Left ventricle myocardium inferior (tissue), 1 donor: ENCODE measurements at regions not wholly inside any gene's neighbourhood (a gene's known extent, or its start where the extent isn't known, plus 50 kb on each side); places are given as distances from the start of the nearest gene placed in this dataset.

Experiments used
- DNase-seq: peaks from one replicate; pipeline ENCODE4 v3.0.0-alpha.2; 2020
- H3K27ac ChIP-seq: fragments of 200-600 bp; replicated peaks from 2 replicates; pipeline ENCODE4 v1.8.0; 2021
- H3K27me3 ChIP-seq: fragments of 200-600 bp; 2 replicates; pipeline ENCODE4 v1.8.0; 2021; ENCODE audit warnings: low read depth
- H3K36me3 ChIP-seq: fragments of 200-600 bp; 2 replicates; pipeline ENCODE4 v1.8.0; 2021
- H3K4me1 ChIP-seq: fragments of 200-600 bp; 2 replicates; pipeline ENCODE4 v1.8.0; 2021
- H3K4me3 ChIP-seq: fragments of 200-600 bp; 2 replicates; pipeline ENCODE4 v1.8.0; 2021; ENCODE audit warnings: mild to moderate bottlenecking, moderate library complexity
- H3K9me3 ChIP-seq: fragments of 200-600 bp; replicated peaks from 2 replicates; pipeline ENCODE4 v1.8.0; 2021
- intact Hi-C: fragments of 100-400 bp; cut with micrococcal nuclease; formaldehyde crosslinking; loops from one replicate; pipeline ENCODE4 v1.11.0; 2022
- TF ChIP-seq, protein P1 (sequence below): fragments of 200-600 bp; IDR thresholded peaks from 2 replicates; pipeline ENCODE4 v1.8.0; 2021; ENCODE audit warnings: antibody characterized with exemption, mild to moderate bottlenecking, borderline replicate concordance
- donor health status: DM: no; HTN: yes; CAD: no; lungs with severe emphysema.

DNA sequence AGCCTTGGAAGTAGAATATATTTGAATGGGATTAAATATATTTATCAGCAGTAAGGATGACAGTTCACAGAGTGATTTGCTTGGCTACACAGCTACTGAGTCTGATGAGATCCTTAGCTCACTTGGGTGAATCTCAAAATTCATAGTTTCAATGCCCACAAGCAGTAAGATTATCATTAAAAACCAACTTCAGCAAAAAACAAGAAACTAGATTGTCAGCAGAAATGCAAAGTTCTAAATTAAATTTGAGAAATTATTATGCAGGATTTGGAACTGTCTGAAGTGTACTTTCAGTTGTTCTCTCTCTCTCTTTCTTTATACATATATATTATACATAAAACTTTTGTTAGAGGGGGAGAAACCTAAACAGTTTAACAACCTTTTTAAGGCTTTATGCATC is 288.8 kb upstream of the SASH1 start:
- no peak for DNase-seq
- peaks cover 24% of the 10 kb centered on the region for H3K9me3 ChIP-seq
- TF ChIP-seq, protein P1, sequence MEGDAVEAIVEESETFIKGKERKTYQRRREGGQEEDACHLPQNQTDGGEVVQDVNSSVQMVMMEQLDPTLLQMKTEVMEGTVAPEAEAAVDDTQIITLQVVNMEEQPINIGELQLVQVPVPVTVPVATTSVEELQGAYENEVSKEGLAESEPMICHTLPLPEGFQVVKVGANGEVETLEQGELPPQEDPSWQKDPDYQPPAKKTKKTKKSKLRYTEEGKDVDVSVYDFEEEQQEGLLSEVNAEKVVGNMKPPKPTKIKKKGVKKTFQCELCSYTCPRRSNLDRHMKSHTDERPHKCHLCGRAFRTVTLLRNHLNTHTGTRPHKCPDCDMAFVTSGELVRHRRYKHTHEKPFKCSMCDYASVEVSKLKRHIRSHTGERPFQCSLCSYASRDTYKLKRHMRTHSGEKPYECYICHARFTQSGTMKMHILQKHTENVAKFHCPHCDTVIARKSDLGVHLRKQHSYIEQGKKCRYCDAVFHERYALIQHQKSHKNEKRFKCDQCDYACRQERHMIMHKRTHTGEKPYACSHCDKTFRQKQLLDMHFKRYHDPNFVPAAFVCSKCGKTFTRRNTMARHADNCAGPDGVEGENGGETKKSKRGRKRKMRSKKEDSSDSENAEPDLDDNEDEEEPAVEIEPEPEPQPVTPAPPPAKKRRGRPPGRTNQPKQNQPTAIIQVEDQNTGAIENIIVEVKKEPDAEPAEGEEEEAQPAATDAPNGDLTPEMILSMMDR: no peak
- H3K27ac ChIP-seq: no peak overlapping the region
- H3K36me3 ChIP-seq: no peaks in the 10 kb centered on the region
- H3K4me1 ChIP-seq: no peaks in the 10 kb centered on the region
- no peak overlapping the region for H3K4me3 ChIP-seq
- H3K27me3 ChIP-seq: no peaks in the 10 kb centered on the region
- intact Hi-C loops: no loop called here

DNA sequence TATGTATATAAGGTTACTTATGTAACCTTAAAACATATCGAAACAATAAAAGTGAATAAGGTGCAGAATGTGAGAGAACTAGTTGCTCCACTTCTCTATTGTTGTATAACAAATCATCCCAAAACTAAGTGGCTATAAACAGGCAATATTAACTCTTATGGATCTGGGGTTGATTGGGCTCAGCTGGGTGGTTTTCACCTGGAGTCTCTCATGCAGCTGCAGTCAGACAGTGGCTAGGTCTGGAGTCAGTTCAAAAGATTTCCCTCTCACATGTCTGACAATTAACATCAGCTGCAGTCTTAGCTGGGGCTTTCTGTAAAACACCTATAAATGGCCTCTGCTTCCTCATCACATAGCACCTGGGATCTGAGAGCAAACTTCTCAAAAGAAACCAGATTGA is 288.4 kb upstream of the SASH1 start:
- intact Hi-C loops: no loop called here
- no peaks in the 10 kb centered on the region for H3K4me1 ChIP-seq
- H3K27ac ChIP-seq: no peak overlapping the region
- no peaks in the 10 kb centered on the region for H3K27me3 ChIP-seq
- H3K4me3 ChIP-seq: no peak overlapping the region
- DNase-seq: no peak
- H3K9me3 ChIP-seq: peaks cover 28% of the 10 kb centered on the region
- TF ChIP-seq, protein P1: no peak
- no peaks in the 10 kb centered on the region for H3K36me3 ChIP-seq

- Histone ChIP-seq H3K36me3 (no peaks in the 10 kb centered on the region), H3K27ac (no peak overlapping the region), H3K27me3 (no peaks in the 10 kb centered on the region), H3K4me3 (no peak overlapping the region), H3K9me3 (peaks cover 40% of the 10 kb centered on the region), H3K4me1 (no peaks in the 10 kb centered on the region)
- intact Hi-C loops: no loop called here
- TF ChIP-seq, protein P1: no peak
- DNase-seq: no peak
Measured at GRCh38 chr6:148055419-148055818, 287.2 kb upstream of the SASH1 start.

GRCh38 chr6:148059869-148060268 is 282.8 kb upstream of the SASH1 start:
- Histone ChIP-seq H3K36me3 (no peaks in the 10 kb centered on the region), H3K27ac (no peak overlapping the region), H3K4me1 (no peaks in the 10 kb centered on the region), H3K27me3 (peaks cover 8% of the 10 kb centered on the region), H3K9me3 (peaks cover 43% of the 10 kb centered on the region), H3K4me3 (no peak overlapping the region)
- DNase-seq: no peak
- TF ChIP-seq, protein P1: no peak
- intact Hi-C loops: no loop called here

GRCh38 chr6:148064406-148065134 is 278.1 kb upstream of the SASH1 start:
- Histone ChIP-seq H3K27ac (no peak overlapping the region), H3K9me3 (peaks cover 24% of the 10 kb centered on the region), H3K4me1 (no peaks in the 10 kb centered on the region), H3K27me3 (peaks cover 11% of the 10 kb centered on the region), H3K4me3 (no peak overlapping the region), H3K36me3 (no peaks in the 10 kb centered on the region)
- DNase-seq: no peak
- intact Hi-C loops: no loop called here
- TF ChIP-seq, protein P1: no peak
